Activated CD4-positive, alpha-beta T cell treated with anti-CD3 and anti-CD28 coated beads for 36 hours (primary cell): ENCODE measurements at regions not wholly inside any gene's neighbourhood (a gene's known extent, or its start where the extent isn't known, plus 50 kb on each side); places are given as distances from the start of the nearest gene placed in this dataset.
"Not testable (repeated sequence)": the region's sequence is repeated elsewhere in the genome, so short reads cannot be mapped to it uniquely, and the experiment has no call there.

ENCODE experiments used
- ATAC-seq: fragments of 200-7000 bp; cut with Tn5 transposase; one replicate; pipeline ENCODE4 v1.10.0; 2021; ENCODE audit warnings: mild to moderate bottlenecking, moderate library complexity
- CTCF ChIA-PET: fragments of 350-600 bp; sonication (Branson Sonifier 250); formaldehyde crosslinking; loops from one replicate; lab custom pipeline; 2021; ENCODE audit warnings: antibody characterized with exemption; lab: Charles Lee
- POLR2A ChIA-PET: fragments of 350-600 bp; sonication (Branson Sonifier 250); formaldehyde crosslinking; loops from one replicate; lab custom pipeline; 2021; ENCODE audit warnings: antibody characterized with exemption, inconsistent platforms; lab: Charles Lee
- DNase-seq: peaks from one replicate; pipeline ENCODE4 v3.0.0-alpha.2; 2020
- H3K27ac Mint-ChIP-seq: one replicate; pipeline ENCODE4 v1.8.0; 2021; ENCODE audit warnings: mixed read lengths
- H3K27me3 Mint-ChIP-seq: one replicate; pipeline ENCODE4 v1.8.0; 2021; ENCODE audit warnings: mixed read lengths
- H3K36me3 Mint-ChIP-seq: one replicate; pipeline ENCODE4 v1.8.0; 2021; ENCODE audit warnings: low read depth, mixed read lengths
- H3K4me1 Mint-ChIP-seq: one replicate; pipeline ENCODE4 v1.8.0; 2021; ENCODE audit warnings: mixed read lengths
- H3K4me3 Mint-ChIP-seq: one replicate; pipeline ENCODE4 v1.8.0; 2021; ENCODE audit warnings: mild to moderate bottlenecking, moderate library complexity, mixed read lengths
- H3K9me3 Mint-ChIP-seq: one replicate; pipeline ENCODE4 v1.8.0; 2021; ENCODE audit warnings: low read depth, mixed read lengths
- intact Hi-C, 2 experiments: fragments of 100-400 bp; cut with DNase I in 1 of 2; cut with micrococcal nuclease in 1 of 2; formaldehyde crosslinking; loops; one replicate each; pipeline versions ENCODE4 v1.14.2 to v1.15.1; 2022 to 2024; cut with DNase I, micrococcal nuclease

GRCh38 chr9:65401456-65402045 lies 116.5 kb upstream of the FOXD4L5 start:
- ATAC-seq, H3K27ac Mint-ChIP-seq, DNase-seq, H3K4me1 Mint-ChIP-seq, POLR2A ChIA-PET, H3K36me3 Mint-ChIP-seq, intact Hi-C loops, H3K27me3 Mint-ChIP-seq, CTCF ChIA-PET, H3K4me3 Mint-ChIP-seq, H3K9me3 Mint-ChIP-seq: not testable (repeated sequence)

- ChIA-PET POLR2A (no interaction called here), CTCF (no interaction called here)
- Mint-ChIP-seq H3K27me3 (no peaks in the 10 kb centered on the region), H3K27ac (no peak overlapping the region), H3K4me3 (no peak overlapping the region), H3K4me1 (no peaks in the 10 kb centered on the region), H3K36me3 (no peaks in the 10 kb centered on the region), H3K9me3 (peaks cover 8% of the 10 kb centered on the region)
- ATAC-seq = no peak
- intact Hi-C loops = no loop called here
- DNase-seq = no peak
These were observed 115.9 kb upstream of the FOXD4L5 start for GRCh38 chr9:65400886-65401285.

GRCh38 chr9:65397763-65398719 lies 113.0 kb upstream of the FOXD4L5 start:
- H3K4me1 Mint-ChIP-seq, H3K27ac Mint-ChIP-seq, POLR2A ChIA-PET, H3K4me3 Mint-ChIP-seq, H3K9me3 Mint-ChIP-seq, H3K27me3 Mint-ChIP-seq, ATAC-seq, H3K36me3 Mint-ChIP-seq, intact Hi-C loops, DNase-seq, CTCF ChIA-PET: not testable (repeated sequence)

GRCh38 chr9:65397226-65397625 lies 112.2 kb upstream of the FOXD4L5 start:
- intact Hi-C loops, DNase-seq, H3K36me3 Mint-ChIP-seq, H3K4me3 Mint-ChIP-seq, H3K4me1 Mint-ChIP-seq, CTCF ChIA-PET, ATAC-seq, H3K27me3 Mint-ChIP-seq, H3K27ac Mint-ChIP-seq, H3K9me3 Mint-ChIP-seq, POLR2A ChIA-PET: not testable (repeated sequence)

DNA sequence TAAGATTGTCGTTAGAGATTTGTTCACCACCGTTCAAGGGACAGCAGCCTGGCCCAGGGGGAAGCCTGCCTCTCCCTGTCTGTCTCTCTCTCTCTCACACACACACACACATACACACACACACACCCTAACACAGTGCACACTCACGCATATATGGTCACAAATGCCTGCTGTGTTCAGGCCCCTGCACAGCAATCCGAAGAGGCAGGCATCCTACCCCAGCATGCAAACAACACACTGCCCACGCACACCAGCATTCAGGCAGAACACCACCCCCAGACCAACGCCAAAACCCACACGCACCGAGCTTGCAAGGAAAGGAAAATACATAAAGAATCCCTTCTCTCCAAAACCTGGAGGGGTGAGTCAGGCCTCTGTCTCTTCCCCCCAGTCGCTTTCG lies 111.6 kb upstream of the FOXD4L5 start:
- intact Hi-C loops, POLR2A ChIA-PET, CTCF ChIA-PET, DNase-seq, H3K4me3 Mint-ChIP-seq, ATAC-seq, H3K36me3 Mint-ChIP-seq, H3K27me3 Mint-ChIP-seq, H3K4me1 Mint-ChIP-seq, H3K9me3 Mint-ChIP-seq, H3K27ac Mint-ChIP-seq: not testable (repeated sequence)

DNA sequence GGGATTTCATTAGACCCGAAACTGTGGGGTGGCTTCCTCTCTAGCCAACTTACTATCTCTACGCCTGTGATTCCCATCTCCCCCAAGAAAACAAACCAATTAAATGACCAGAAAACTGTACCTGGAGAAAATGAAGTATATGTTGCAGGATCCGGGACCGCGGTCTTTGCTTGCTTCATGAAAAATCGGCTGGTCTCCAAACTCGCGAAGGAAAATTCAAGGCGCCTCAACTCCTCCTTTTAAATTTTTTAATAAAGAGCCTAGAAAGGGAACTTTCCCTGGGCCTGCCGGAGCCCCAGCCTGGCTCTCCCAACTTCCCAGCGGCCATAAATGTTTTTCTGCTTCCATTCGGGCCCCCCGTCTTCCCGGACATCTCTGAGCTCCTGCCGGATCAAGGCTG lies 110.8 kb upstream of the FOXD4L5 start:
- ATAC-seq, intact Hi-C loops, H3K36me3 Mint-ChIP-seq, H3K4me1 Mint-ChIP-seq, POLR2A ChIA-PET, CTCF ChIA-PET, H3K27me3 Mint-ChIP-seq, DNase-seq, H3K4me3 Mint-ChIP-seq, H3K27ac Mint-ChIP-seq: not testable (repeated sequence)
- peaks cover 10% of the 10 kb centered on the region for H3K9me3 Mint-ChIP-seq

- H3K4me1 Mint-ChIP-seq, POLR2A ChIA-PET, DNase-seq, H3K27me3 Mint-ChIP-seq, intact Hi-C loops, H3K27ac Mint-ChIP-seq, ATAC-seq, CTCF ChIA-PET, H3K36me3 Mint-ChIP-seq, H3K4me3 Mint-ChIP-seq: not testable (repeated sequence)
- peaks cover 10% of the 10 kb centered on the region for H3K9me3 Mint-ChIP-seq
These were observed 110.1 kb upstream of the FOXD4L5 start for GRCh38 chr9:65395121-65395520.

DNA sequence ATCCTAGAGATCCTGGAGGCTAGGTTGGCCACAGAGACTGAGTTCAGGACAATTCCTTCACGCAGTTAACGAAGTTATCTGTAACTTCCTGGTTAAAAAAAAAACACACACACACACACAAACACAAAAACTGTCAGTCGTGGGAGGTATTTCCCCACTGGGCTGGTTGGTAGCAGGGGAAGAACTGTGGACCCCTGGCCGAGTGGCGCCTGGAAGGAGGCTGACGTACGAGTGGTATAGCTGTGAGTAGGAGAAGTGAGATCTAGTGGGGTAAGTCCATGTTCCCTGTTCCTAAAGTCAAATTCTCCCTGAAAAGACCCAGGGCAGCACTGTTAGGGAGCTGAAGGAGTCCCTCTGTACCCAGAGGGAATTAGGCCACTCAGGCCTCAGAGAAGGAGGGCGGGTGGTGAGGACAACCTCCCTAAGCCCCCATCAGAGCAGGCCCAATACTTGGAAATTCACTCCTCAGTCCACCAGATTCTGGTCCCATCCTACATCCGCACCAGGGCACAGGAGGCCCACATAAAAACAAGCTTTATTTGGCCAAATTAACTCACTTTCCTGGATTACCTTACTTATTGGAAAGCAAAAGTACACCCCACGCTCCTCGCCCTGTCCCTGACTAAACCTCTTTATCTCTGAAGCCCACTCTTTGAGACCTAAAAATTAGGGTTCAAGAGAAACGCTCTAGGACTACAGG lies 108.3 kb upstream of the FOXD4L5 start:
- H3K27me3 Mint-ChIP-seq, DNase-seq, H3K9me3 Mint-ChIP-seq, CTCF ChIA-PET, H3K27ac Mint-ChIP-seq, intact Hi-C loops, ATAC-seq, H3K4me1 Mint-ChIP-seq, H3K36me3 Mint-ChIP-seq, POLR2A ChIA-PET, H3K4me3 Mint-ChIP-seq: not testable (repeated sequence)

DNA sequence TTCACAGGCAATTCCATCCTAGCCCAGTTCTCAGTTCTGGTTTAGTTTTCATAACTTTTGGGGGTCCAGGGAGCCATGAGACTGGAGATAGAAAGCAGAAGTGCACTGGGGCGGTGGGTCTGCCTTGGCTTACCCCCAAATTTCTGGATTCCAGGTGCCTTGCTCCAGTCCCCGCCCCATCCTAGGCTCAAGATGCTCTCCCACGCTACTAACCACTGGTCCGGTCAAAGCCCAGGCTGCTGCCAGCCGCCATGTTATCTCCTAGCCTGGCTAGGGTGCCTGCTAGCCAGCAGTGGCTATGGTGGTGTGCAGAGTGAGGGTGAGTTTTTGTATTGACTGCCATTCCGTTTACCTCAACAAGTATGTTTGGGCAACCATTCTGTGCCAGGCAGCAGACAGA lies 107.6 kb upstream of the FOXD4L5 start:
- H3K4me1 Mint-ChIP-seq, H3K4me3 Mint-ChIP-seq, CTCF ChIA-PET, DNase-seq, H3K27me3 Mint-ChIP-seq, ATAC-seq, POLR2A ChIA-PET, H3K36me3 Mint-ChIP-seq, intact Hi-C loops, H3K27ac Mint-ChIP-seq, H3K9me3 Mint-ChIP-seq: not testable (repeated sequence)

DNA sequence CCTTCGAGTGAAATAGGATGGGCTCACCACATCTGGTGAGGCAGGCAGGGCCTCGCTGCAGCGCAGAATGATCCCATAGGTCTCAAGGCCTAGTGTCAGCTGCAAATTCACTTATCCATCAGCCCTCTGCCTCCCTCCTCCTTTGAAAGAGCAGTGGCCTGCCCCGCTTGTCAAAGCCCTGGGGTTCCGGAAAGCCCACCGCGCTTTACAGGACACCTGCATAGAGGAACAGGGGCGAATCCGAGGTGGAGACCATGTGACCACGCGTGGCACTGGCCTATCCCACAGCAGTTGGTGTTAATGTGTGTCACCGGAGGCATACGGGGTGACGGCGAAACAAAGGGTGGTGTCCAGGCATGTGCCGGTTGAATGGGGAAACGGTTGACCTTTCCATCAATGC lies 104.7 kb upstream of the FOXD4L5 start:
- peaks cover 17% of the 10 kb centered on the region for H3K9me3 Mint-ChIP-seq
- POLR2A ChIA-PET, intact Hi-C loops, H3K27me3 Mint-ChIP-seq, H3K27ac Mint-ChIP-seq, DNase-seq, H3K36me3 Mint-ChIP-seq, H3K4me1 Mint-ChIP-seq, ATAC-seq, H3K4me3 Mint-ChIP-seq, CTCF ChIA-PET: not testable (repeated sequence)

DNA sequence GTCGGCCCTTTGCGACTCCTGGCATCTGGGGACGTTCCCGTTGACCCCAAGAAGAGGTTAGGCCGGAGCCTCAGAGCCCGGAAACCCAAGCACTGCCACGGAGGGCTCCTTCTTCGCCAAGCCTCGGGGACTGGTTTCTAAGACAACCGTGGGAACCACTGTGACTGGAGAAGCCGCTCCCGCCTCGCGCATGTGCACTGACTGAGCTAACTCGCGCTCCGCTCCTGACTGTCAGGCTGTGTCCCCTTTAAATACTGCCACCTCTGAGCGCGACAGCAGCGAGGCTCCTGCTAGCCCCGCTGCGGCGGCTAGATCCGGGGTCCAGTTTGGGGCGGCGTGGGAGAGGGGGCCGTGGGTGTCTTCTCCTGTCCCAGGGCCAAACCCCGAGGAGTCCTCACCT lies 104.2 kb upstream of the FOXD4L5 start:
- DNase-seq, ATAC-seq, POLR2A ChIA-PET, H3K27me3 Mint-ChIP-seq, H3K36me3 Mint-ChIP-seq, CTCF ChIA-PET, H3K4me3 Mint-ChIP-seq, H3K4me1 Mint-ChIP-seq, H3K27ac Mint-ChIP-seq, intact Hi-C loops: not testable (repeated sequence)
- H3K9me3 Mint-ChIP-seq = peaks cover 18% of the 10 kb centered on the region
